Bronchial epithelial cell (primary cell): ENCODE measurements at regions not wholly inside any gene's neighbourhood (a gene's known extent, or its start where the extent isn't known, plus 50 kb on each side); places are given as distances from the start of the nearest gene placed in this dataset.
A peak's percentile ranks its signal among the peaks of the same experiment; 100 is the strongest.

Experiments used
- DNase-seq: peaks from one replicate; pipeline ENCODE4 v3.0.0-alpha.2; 2010; ENCODE audit warnings: low read depth
- FAIRE-seq: peaks from 2 replicates; lab custom pipeline; 2011; peaks lifted over from hg19 to GRCh38; lab: Jason Lieb, UNC
- H3K27me3 ChIP-seq: 2 replicates; pipeline ENCODE4 v1.5.1; 2011; ENCODE audit warnings: low read length; ENCODE audit not compliant: control insufficient read depth, insufficient read depth
- H3K36me3 ChIP-seq: 2 replicates; pipeline ENCODE4 v1.5.1; 2011; ENCODE audit warnings: low read length; ENCODE audit not compliant: control insufficient read depth, insufficient read depth
- H3K4me3 ChIP-seq: 2 replicates; pipeline ENCODE4 v1.5.1; 2011; ENCODE audit warnings: mild to moderate bottlenecking, low read depth, low read length, control low read depth
- TF ChIP-seq, protein P1 (sequence below): IDR thresholded peaks from 2 replicates; pipeline ENCODE4 v1.5.1; 2011; ENCODE audit warnings: mild to moderate bottlenecking, moderate library complexity, low read length, control low read depth, inconsistent platforms; ENCODE audit not compliant: insufficient read depth, severe bottlenecking

DNA sequence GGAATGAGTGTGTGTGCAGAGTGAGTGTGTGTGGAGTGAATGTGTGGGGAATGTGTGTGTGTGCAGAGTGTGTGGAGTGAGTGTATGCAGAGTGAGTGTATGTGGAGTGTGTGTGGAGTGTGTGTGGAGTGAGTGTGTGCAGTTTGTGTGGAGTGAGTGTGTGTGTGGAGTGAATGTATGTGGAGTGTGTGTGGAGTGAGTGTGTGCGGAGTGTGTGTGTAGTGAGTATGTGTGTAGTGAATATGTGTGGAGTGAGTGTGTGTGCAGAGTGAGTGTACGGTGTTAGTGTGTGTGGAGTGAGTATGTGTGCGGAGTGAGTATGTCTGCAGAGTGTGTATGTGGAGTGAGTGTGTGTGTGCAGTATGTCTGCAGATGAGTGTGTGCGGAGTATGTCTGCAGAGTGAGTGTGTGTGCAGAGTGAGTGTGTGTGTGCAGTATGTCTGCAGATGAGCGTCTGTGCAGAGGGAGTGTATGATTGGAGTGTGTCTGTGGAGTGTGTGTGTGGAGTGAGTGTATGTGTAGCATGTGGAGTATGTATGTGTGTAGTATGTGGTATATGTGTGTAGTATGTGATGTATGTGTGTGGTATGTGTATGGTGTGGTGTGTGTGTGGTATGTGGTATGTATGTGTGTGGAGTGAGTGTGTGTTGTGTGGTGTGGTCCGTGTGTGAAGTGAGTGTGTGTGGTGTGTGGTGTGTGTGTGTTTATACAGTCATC is 59.7 kb upstream of the CLDN14 start:
- H3K4me3 ChIP-seq = no peak overlapping the region
- TF ChIP-seq, protein P1, sequence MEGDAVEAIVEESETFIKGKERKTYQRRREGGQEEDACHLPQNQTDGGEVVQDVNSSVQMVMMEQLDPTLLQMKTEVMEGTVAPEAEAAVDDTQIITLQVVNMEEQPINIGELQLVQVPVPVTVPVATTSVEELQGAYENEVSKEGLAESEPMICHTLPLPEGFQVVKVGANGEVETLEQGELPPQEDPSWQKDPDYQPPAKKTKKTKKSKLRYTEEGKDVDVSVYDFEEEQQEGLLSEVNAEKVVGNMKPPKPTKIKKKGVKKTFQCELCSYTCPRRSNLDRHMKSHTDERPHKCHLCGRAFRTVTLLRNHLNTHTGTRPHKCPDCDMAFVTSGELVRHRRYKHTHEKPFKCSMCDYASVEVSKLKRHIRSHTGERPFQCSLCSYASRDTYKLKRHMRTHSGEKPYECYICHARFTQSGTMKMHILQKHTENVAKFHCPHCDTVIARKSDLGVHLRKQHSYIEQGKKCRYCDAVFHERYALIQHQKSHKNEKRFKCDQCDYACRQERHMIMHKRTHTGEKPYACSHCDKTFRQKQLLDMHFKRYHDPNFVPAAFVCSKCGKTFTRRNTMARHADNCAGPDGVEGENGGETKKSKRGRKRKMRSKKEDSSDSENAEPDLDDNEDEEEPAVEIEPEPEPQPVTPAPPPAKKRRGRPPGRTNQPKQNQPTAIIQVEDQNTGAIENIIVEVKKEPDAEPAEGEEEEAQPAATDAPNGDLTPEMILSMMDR = no peak
- H3K27me3 ChIP-seq = peaks cover 14% of the 10 kb centered on the region
- FAIRE-seq (peak; percentile 95), DNase-seq (no peak)
- H3K36me3 ChIP-seq = no peaks in the 10 kb centered on the region

DNA sequence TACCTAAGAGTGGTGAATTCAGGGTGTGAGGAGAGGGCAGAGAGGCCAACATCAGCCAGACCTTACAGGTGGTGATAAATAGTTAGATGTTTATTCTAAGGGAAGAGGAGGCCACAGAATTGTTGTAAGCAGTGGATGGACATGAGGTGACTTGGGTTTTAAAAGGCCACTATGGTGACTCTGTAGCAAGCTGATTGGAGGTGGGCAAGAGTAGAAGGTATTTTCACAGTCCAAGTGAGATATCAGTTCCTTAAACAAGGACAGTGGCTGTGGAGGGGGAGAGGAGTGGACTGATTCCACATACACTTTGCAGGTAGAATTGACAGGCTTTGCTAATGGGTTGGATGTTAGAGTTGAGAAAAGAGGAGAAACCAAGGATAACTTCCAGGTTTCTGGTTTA is 60.8 kb upstream of the CLDN14 start:
- TF ChIP-seq, protein P1 = no peak
- FAIRE-seq (no peak), DNase-seq (no peak)
- Histone ChIP-seq H3K4me3 (no peak overlapping the region), H3K36me3 (no peaks in the 10 kb centered on the region), H3K27me3 (peaks cover 18% of the 10 kb centered on the region)

GRCh38 chr21:36541721-36542139 is 61.8 kb upstream of the CLDN14 start:
- H3K27me3 ChIP-seq = peaks cover 18% of the 10 kb centered on the region
- FAIRE-seq = no peak
- TF ChIP-seq, protein P1 = no peak

DNA sequence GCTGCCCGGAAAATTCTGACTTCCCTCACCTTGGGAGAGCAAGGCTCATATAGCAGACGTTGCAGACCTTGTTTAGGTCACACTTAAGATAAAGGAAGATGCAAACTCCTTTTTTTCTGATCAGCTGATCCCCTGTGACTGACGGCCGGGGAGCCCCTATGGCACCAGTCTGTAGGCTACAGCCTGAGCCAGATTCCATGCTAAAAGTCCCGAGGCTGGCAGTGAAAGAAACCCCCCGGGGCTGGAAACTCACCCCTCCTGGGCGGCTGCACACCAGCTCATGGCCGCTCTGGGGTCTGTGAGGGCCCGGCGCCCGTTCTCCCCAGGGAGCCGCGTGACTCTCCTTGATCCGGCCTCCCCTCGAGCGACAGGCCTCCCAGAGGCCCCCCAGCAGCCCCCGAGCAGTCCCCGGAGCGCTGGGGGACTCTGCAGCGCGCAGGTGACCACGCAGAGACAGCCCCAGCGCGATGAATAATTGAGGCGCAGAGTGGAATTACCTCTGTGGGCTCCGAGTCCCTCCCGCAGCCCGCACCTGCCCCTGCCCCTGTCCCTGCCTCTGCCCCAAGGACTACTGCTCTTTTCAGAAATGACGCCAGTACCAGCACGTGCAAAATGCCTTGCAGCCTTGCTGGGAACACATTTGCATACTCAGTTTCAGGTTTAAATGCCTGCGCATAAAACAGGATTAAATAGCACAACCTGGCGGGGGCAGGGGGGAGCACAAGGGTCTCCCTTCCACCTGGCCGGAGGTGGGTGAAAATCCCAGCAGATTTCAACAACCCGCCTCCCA is 62.6 kb upstream of the CLDN14 start:
- DNase-seq (peak; percentile 3), FAIRE-seq (no peak)
- H3K4me3 ChIP-seq = no peak overlapping the region
- no peaks in the 10 kb centered on the region for H3K36me3 ChIP-seq
- peaks cover 18% of the 10 kb centered on the region for H3K27me3 ChIP-seq
- TF ChIP-seq, protein P1 = peak; percentile 2

More at GRCh38 chr21:36541721-36542139, 61.8 kb upstream of the CLDN14 start:
- Histone ChIP-seq H3K36me3 (no peaks in the 10 kb centered on the region), H3K4me3 (no peak overlapping the region)
- DNase-seq = no peak

DNA sequence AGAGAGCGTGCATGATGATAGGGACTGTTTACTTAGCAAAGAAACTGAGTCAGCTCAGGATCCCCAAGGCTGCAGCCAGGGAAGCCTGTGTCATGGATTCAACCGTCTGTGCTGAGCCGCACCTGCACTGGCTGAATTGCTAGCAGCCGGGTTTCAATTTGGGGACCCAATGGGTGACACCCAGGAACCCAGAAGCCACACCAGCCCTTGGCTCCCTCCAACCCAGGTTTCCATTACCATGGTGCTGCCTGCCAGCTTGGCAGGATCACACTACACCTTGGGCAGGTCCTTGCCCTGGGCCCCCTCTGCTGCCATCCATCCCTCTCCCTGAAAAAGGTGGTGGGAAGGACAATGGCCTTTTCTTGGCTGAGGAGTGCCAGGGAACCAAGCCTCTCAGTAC is 64.0 kb upstream of the CLDN14 start:
- DNase-seq (no peak), FAIRE-seq (no peak)
- no peak overlapping the region for H3K4me3 ChIP-seq
- H3K27me3 ChIP-seq = peaks cover 20% of the 10 kb centered on the region
- no peaks in the 10 kb centered on the region for H3K36me3 ChIP-seq
- TF ChIP-seq, protein P1 = no peak
